Ovary (tissue), 3 donors: ENCODE measurements at regions not wholly inside any gene's neighbourhood (a gene's known extent, or its start where the extent isn't known, plus 50 kb on each side); places are given as distances from the start of the nearest gene placed in this dataset.
"Not testable (repeated sequence)": the region's sequence is repeated elsewhere in the genome, so short reads cannot be mapped to it uniquely, and the experiment has no call there.

Source experiments
- CTCF ChIP-seq, 3 donors: fragments of 450-650 bp in 2 of 3; fragments of 200-600 bp in 1 of 3; IDR thresholded peaks; one replicate each; pipeline versions ENCODE4 v1.5.1 to v1.8.0; 2016 to 2022; ENCODE audit warnings: antibody characterized with exemption in 3 of 3, mild to moderate bottlenecking in 1 of 3
- EP300 ChIP-seq: sonication (generic); formaldehyde crosslinking; IDR thresholded peaks from one replicate; pipeline ENCODE4 v1.6.1; 2017; ENCODE audit warnings: antibody characterized with exemption
- donor health status: DM: no; HTN: no; CAD: no.

GRCh38 chr7:56957737-56958408, 174.4 kb downstream of the ZNF479 start:
- not testable (repeated sequence) for TF ChIP-seq CTCF (IDR thresholded peaks at IDR 0.05); EP300
